Activated CD4-positive, CD25-positive, alpha-beta regulatory T cell treated with anti-CD3 and anti-CD28 coated beads, Interleukin-2, amount 50 U/mL, for 24 hours (primary cell): ENCODE measurements at regions not wholly inside any gene's neighbourhood (a gene's known extent, or its start where the extent isn't known, plus 50 kb on each side); places are given as distances from the start of the nearest gene placed in this dataset.
"Not testable (repeated sequence)": the region's sequence is repeated elsewhere in the genome, so short reads cannot be mapped to it uniquely, and the experiment has no call there.

ENCODE experiments used
- ATAC-seq, 2 donors: fragments of 150-1000 bp; cut with Tn5 transposase; one replicate each; pipeline ENCODE4 v1.10.0; 2021; ENCODE audit warnings: mild to moderate bottlenecking in 1 of 2, moderate library complexity in 1 of 2

DNA sequence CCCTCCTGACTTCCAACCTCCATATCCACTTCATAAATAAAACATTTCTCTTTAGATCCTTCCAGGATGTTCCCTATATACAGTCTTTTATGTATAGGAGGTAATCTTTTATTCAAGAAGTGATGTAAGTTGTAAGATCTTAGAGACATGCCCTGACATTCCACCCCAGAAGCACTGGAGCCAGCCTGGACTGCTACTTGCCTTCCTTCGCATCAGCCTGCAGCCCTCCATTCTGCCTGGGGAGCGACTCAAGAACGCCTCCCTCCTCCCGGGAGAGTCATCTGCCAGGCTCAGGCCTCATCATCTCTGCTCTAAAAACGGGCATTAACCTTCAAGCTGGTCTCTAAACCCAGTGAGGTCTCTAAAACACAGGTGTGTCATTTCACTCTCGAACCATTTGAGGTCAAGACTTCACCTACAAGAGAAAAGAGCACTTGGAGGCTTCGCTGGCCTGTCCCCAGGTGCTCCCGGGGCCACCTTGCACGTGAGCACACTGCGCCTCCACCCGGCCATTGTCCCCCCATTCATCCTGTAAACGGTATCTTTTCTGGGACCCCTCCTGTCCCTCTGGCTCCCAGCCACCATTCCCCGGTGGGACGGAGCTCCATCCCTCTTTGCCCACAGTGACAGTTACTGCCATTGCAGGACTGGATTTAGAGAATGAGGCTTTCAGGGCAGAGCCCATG, 107.5 kb upstream of the PDE10A start:
- ATAC-seq, result no peak

DNA sequence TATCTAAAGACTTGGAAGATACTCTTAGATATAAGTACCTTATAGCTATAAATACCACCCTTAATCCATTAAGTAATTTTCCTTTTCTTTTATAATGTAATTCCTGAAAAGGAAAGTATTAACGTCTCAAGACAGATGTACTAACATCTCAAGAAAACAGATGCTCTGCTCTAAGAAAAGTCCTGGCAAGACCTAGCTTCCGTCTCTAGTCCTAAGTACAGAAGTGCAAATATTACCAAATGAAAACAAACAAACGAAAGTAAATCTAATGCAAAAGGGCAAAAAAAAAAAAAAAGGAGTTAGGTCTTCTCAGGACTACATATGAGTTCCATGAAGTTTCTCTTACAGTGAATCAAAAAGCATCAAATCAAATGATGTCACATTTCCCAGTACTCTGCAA, 106.8 kb upstream of the PDE10A start:
- no peak for ATAC-seq

DNA sequence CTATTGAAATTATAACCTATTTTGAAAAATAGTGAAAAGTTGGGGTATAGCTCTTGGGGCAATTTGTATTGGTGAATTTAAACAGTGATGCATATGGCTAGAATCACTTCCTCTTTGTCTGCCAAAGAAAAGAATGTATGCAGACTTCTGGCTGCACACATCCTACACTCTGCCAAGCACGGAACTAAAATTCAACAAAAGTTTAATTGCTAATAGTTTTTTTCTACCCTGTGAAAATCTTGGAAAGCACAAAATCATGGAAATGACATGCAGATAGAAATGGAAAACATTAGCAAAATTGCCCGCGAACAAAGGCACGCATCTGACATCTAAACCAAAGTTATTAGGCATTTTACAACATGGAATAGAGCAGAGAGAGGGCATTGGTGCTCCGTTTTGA, 106.4 kb upstream of the PDE10A start:
- ATAC-seq, result no peak

DNA sequence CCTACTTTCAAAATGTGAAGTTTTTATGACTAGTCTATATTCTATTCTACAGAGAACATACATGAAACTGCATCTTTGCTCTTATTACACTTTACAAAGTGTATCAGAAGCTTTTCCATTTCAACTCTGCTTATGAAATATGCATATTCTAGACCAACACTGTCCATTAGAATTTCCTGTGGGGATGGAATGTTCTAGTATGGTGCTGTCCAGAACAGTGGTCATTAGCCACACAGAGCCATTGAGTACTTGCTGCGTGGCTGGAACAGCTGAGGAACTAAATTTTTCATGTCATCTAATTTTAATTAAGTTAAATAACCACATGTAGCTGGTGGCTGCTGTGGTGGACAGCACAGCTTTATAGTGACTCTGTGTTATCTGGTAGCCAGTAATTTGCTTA, 105.9 kb upstream of the PDE10A start:
- no peak for ATAC-seq

DNA sequence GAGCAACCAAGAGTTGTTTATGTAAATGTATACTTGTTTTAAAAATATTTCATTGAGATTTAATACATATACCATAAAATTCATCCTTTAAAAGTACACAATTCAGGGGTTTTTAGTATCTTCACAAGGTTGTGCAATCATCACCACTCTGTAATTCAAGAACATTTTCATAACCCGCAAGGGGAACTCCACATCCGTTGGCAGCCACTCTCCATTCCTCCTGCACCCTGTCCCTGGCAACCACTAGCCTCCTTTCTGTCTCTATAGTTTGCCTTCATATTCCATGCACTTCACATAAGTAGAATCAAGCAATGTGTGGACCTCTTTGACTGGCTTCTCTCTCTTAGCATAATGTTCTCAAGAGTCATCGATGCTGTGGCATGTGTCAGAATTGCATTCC, 104.2 kb upstream of the PDE10A start:
- ATAC-seq, result no peak

DNA sequence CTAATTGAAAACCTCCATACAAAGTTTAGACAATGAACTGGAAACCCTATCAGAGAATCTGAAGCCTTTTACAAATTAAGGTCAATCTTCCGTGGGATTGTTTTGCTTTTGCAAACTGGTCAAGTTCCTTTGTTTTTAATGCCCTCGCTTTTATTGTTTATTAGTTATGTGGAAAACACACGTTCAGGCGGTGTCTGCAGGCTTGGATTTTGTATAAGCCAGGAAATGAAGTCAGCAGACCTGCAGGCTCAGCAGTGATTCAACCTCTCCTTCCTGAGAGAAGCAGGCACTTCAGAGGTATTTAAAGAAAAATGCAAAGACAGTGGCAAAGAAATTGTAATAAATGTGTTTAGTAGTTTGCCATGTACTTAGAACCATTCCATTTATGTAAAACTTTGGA, 103.4 kb upstream of the PDE10A start:
- ATAC-seq, result no peak

DNA sequence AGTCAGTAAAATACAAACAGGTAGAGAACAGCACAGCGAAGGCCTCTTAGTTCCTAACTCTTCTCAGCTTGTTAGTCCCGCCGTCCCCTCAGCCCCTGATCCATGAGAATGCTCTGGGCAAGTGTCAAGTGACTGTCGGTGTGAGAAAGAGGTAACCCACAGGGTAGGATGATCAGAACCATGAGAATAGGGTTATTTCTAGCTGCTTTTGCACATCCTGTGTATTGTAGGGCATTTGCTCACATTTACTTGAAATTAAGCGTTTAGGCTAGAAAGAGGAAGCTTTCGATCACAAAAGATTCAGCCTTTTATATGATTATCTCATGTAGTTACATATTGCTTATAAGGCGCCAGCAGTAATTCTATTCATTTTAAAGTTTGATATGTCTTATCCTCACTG, 103.0 kb upstream of the PDE10A start:
- ATAC-seq, result no peak

DNA sequence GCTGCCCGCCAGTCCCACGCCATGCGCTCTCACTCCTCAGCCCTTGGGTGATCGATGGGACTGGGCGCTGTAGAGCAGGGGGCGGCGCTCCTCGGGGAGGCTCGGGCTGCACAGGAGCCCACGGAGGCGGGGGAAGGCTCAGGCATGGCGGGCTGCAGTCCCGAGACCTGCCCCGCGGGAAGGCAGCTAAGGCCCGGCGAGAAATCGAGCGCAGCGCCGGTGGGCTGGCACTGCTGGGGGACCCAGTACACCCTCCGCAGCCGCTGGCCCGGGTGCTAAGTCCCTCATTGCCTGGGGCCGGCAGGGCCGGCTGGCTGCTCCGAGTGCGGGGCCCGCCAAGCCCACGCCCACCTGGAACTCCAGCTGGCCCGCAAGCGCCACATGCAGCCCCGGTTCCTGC, 102.2 kb upstream of the PDE10A start:
- not testable (repeated sequence) for ATAC-seq

DNA sequence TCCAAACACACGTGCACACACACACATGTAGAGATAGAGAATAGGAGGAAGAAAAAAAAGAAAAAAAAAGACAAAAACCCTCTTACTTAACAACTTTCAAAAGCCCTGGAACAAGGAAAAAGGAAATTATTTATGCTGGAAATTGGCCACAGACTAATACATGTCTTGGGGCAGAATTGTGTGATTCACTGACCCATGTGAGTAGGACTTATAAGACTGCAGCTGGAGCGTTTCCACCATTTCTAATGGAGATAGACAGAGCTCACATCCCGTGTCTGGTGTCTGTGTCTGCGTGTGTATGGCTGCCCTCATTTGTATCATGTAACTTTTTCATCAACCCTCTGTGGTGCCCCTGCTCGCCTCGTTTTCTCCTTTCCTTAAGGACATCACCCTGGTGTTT, 99.8 kb upstream of the PDE10A start:
- no peak for ATAC-seq

DNA sequence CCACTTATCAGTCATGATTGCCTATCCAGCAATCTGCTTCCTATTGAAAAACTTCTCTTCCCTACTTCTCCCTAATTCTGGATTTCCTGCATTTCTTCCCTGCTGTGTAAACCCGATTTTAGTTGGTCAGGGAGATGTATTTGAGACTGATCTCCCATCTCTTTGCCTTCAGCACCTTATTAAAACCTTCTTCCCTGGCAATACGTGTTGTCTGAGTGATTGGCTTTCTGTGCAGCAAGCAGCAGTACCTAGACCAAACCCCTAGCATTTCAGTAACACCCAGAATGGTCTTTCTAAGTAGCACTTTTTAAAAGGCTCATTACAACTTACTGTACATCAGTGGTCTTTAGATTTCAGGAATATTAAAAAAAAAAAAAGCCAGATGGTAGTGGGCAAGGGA, 99.1 kb upstream of the PDE10A start:
- no peak for ATAC-seq

DNA sequence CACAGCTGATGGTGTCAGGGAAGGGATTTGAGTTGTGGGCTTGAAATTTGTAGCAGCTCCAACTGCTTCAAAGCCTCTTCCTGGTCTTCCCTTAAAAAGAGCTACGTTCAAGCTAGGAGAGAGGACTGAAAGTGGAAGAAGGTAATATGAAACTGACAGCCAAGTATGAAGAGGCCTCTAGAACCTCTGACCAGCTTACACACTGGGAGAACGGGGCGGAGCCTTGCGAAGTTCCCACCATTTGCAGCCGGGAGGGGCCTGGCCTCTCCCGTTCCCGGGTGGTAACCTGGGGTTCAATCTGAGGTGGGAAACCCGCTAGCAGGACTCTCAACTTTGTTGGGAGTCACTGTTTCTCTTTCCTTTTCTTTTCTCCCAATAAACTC, 97.8 kb upstream of the PDE10A start:
- no peak for ATAC-seq

DNA sequence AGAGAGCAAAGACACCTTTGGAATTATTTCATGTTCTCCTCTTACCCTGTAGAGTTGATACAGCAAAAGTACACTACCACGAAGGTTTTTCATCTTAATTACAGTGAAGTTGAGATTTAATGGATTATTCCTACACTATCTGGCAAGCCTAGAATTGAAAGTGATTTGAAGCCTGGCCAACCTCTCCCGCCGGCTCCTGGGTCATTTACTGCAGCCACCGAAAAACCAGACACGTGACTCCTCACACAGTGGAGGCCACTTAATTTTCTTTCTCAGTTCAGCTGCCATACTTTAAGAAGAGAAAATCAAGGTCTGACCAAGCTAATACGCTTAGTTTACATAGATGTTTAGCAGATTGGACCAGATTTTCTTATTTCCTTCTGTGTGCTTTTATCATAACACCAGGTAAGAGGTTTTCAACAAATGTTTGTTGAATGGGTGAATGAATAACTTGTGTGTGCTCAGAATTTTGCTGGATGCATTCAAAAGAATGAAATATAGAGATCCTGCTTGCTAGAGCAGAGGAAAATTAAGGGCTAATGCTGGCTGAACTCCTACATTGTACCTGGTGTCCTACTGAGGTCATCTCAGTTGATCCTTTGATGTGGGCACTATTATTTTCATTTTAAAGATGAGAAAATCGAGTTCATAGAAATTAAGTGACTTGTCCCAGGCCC, 97.2 kb upstream of the PDE10A start:
- no peak for ATAC-seq

DNA sequence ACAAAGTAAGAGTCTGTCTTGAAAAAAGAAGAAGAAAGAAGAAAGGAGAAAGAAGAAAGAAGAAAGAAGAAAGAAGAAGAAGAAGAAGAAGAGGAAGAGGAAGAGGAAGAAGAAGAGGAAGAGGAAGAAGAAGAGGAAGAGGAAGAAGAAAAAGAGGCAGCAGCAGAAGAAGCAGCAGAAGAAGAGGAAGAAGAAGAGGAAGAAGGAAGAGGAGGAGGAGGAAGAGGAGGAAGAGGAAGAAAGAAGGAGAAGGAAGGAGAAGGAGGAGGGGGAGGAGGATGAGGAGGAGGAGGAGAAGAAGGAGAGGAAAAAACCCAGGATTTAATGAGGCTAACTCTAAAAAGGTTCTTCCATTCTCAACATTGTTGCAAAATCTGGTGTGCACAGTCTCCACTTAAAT, 95.4 kb upstream of the PDE10A start:
- ATAC-seq, result no peak

DNA sequence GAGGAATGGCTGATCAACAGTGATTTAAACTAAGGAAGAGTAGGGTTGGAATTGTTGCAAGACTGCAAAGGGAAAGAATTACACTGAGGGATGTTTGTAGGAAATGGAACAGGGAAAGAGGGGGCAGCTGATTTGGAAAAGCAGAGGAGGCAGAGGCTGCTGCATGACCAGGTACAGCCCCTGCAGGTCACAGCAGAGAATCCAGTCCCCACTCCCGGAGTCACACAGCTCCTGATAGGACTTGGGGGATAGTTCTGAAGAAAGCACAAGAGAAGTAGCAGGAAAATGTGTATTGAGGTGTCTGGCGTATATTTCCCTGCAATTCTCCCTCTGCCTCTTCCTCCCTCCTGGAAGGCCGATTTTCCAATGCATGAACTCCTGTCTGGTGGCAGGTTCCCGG, 92.5 kb upstream of the PDE10A start:
- ATAC-seq, result no peak

DNA sequence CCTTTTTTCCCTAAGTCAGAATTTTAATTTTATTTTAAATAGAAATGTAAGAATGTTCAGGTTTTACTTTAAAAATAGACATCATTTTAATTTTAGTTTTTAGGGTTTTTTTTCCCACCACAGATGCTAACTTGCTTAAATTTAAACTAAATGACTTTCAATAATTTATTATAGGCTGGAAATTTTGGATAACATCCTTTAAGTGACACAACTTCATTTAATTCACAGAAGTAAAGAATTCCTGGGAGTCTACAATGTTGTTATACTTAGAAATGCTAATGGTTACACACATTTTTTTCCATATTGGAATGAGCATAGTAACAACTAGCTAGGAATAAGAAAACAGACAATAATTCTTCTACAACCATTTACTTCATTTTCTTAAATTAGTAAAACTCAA, 90.5 kb upstream of the PDE10A start:
- no peak for ATAC-seq

DNA sequence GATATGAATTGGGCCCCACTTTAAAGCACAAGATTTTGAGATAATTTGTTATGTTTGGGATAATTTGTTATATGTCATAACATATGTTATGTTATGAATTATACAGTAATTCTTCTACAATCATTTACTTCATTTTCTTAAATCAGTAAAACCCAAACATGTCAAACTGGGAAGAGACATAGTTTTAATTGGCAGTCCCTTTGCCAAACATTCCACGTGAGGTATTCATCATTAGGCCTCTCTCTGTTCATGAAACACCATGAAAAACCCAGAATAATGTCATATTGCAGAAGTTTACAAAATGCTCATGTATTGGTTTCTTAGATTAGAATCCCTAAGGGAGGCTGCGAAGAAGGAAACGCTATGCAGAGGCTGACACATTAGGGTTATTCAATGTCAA, 89.4 kb upstream of the PDE10A start:
- no peak for ATAC-seq

DNA sequence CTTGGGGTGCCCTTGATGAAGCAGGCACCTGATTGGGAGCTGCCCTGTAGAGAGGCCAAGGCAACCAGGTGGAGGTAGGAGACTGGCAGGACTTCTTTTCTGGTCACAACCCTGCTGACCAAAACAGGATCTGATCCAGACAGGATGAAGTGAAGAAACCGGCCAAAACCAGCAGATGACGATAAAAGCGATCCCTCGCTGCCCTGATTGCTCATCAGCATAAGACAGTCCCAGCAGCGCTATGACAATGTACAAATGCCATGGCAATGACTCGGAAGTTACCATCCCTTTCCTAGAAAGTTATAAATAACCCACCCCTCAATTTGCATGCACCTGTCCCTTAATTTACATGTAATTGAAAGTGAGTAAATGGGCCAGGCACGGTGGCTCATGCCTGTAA, 88.4 kb upstream of the PDE10A start:
- no peak for ATAC-seq

DNA sequence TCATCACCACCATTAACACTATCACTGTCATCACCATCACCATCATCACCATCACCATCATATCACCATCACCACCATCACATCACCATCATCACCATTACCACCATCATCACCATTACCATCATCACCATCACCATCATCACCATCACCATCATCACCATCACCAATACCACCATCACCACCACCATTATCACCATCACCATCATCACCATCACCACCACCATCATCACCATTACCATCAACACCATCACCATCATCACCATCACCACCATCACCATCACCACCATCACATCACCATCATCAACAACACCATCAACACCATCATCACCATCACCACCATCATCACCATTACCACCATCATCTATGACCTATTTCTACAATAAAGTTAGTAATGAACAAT, 86.1 kb upstream of the PDE10A start:
- no peak for ATAC-seq

DNA sequence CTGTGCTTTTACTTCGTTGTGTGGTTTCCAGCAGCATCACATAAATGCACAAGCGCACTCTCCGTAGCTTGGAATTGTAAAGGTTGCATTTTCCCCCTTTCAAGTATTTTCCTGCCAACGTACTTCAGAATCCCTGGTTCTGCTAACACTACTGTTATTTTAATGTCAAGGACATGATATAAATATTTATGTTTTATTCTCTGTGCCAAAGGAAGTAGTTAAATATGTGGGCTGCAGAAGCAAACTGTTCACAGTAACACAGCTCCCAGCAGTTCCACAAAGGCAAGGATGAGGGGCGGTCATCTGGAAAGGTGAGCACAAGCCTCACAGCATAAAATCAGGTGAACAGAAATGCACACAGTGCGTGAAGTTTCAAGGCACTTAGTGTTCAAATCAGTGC, 85.3 kb upstream of the PDE10A start:
- ATAC-seq, result no peak

DNA sequence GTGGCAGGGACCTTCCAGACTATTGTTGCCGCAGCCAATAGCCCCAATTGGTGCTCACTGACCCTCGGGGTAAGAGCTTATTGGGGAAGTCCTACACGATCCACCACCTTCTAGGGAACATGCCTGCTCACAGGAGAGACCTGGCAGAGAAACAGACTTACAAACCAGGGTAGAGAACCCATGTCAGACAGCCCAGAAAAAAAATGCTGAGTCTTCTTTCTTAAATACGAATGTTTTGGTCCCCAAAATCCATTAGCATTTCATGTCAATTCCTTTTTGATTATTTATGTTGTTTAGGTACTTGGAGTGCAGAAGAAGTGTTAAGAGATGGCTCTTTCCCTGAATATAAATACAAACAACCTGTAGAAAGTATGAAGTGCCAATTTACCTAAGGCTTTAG, 84.9 kb upstream of the PDE10A start:
- no peak for ATAC-seq

DNA sequence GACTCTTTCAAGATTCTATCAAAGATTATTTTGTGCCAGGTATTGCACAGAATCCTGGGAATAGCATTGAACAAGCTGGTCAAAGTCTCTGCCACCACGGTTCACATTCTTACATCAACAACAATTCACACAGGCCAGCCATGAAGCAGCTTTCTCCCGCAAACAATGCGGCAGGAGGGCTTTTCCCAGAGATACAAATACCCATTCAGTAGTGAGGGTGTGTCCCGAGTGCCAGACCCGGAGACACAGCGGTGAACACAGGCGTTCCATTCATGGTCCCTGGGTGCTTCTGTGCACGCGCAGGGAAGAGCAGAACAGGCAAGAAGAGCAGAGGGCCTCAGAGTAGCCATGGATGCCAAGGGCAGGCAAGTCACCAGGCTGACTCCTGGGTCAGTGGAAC, 83.3 kb upstream of the PDE10A start:
- no peak for ATAC-seq

DNA sequence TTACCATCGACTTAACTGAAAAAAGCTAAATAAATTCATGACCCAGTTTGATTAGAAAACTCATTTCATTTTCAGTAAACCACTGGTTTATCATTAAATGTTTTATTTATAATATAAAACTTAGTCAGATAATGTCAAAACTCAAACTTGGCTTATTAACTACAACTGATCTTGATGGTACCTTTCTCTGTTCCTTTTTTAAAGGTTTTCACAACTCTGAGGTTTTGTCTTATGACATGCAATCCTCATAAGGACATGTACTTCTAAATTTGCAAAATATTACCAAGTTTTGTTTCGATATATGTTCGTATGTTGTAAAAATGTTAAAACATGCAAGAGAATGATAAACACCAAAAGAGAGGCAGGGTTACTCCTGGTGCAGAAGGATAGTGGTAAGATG, 82.5 kb upstream of the PDE10A start:
- no peak for ATAC-seq

DNA sequence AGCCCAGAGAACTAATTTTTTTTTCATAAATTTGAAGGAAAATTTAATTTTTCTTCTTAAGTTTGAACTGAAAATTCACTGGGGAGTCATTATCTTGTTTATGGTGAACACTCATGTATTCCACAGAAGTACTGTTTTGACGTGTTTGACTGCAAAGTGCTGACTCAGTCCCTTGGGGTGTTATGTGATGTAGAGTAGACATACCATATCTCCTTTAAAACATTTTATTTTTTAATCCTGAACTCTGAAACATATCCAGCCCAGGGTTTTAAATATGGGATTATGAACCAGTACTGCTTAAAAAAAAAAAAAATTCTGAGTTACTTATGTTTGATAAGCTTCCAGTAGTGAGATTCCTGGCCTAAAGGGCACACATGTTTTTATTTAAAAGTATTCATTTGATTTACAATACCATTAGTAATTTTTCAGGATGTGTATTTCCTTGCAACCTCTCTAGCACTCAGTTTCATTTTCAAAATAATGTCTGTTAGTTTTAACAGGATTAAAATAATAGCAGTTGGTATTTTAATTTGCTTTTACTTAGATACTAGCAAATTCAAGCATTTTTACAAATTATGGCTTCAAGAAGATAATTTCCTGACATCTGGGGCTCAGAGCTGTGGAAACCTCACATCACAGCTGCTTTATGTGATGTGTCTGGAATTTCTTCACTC, 81.7 kb upstream of the PDE10A start:
- no peak for ATAC-seq

DNA sequence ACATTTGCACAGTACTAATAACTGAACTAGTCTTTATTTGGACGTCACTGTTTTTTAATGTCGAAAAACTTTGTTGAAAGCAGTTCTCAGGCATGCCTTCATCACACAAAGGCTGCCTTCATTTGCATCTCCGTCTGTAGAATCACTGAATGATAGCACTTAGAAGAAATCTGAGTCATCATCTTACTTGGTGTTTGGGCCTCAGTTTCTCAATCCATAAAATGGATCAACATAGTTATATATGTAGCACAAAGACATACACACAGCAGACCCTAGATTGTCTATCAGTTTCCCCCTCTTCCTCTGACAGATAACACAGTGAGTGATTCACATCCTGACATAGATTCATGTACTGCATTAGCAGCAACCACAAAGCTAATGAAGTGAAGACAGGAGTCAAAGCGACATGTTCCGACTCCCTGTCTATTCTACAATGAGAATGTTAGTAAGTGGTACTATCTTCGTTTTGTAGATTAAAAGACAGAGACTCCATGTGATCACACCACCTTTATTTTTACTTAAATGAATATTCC, 80.4 kb upstream of the PDE10A start:
- no peak for ATAC-seq
